Endodermal cell (in vitro differentiated cells): ENCODE measurements at regions not wholly inside any gene's neighbourhood (a gene's known extent, or its start where the extent isn't known, plus 50 kb on each side); places are given as distances from the start of the nearest gene placed in this dataset.

ENCODE experiments used
- DNase-seq: peaks from one replicate; pipeline ENCODE4 v3.0.0-alpha.2; 2017
- H3K27ac ChIP-seq: 2 replicates; pipeline ENCODE4 v1.5.1; 2013; ENCODE audit warnings: mild to moderate bottlenecking, low read depth, low read length, moderate library complexity
- H3K27me3 ChIP-seq: 2 replicates; pipeline ENCODE4 v1.6.1; 2013; ENCODE audit warnings: mild to moderate bottlenecking, low read length, moderate library complexity; ENCODE audit not compliant: insufficient read depth, control insufficient read depth, poor library complexity, severe bottlenecking
- H3K36me3 ChIP-seq: 2 replicates; pipeline ENCODE4 v1.7.0; 2013; ENCODE audit warnings: mild to moderate bottlenecking, low read length, moderate library complexity; ENCODE audit not compliant: control insufficient read depth, insufficient read depth
- H3K4me1 ChIP-seq: one replicate; pipeline ENCODE4 v1.7.0; 2013; ENCODE audit warnings: low read length; ENCODE audit not compliant: control insufficient read depth, insufficient read depth
- H3K4me3 ChIP-seq: 2 replicates; pipeline ENCODE4 v1.5.1; 2013; ENCODE audit warnings: mild to moderate bottlenecking, low read length, moderate library complexity
- H3K9ac ChIP-seq: 2 replicates; pipeline ENCODE4 v1.6.1; 2013; ENCODE audit warnings: mild to moderate bottlenecking, low read length, moderate library complexity; ENCODE audit not compliant: poor library complexity, severe bottlenecking; ENCODE audit errors: extremely low read depth
- H3K9me3 ChIP-seq: 2 replicates; pipeline ENCODE4 v1.6.1; 2013; ENCODE audit warnings: mild to moderate bottlenecking, low read length, moderate library complexity; ENCODE audit not compliant: control insufficient read depth
- H3K27ac Mint-ChIP-seq: 2 replicates; pipeline ENCODE4 v1.8.0; 2020; ENCODE audit warnings: mixed read lengths
- H3K27me3 Mint-ChIP-seq: 2 replicates; pipeline ENCODE4 v1.8.0; 2021; ENCODE audit warnings: mild to moderate bottlenecking, mixed read lengths; ENCODE audit not compliant: insufficient read depth
- H3K36me3 Mint-ChIP-seq: 2 replicates; pipeline ENCODE4 v1.8.0; 2020; ENCODE audit warnings: low read depth, mixed read lengths
- H3K4me1 Mint-ChIP-seq: 2 replicates; pipeline ENCODE4 v1.8.0; 2020; ENCODE audit warnings: mixed read lengths
- H3K4me3 Mint-ChIP-seq: 2 replicates; pipeline ENCODE4 v1.8.0; 2020; ENCODE audit warnings: mild to moderate bottlenecking, moderate library complexity, mixed read lengths
- H3K9me3 Mint-ChIP-seq: 2 replicates; pipeline ENCODE4 v1.8.0; 2020; ENCODE audit warnings: mild to moderate bottlenecking, mixed read lengths
- WGBS, 2 experiments: methylation state at CpG; one replicate each; pipeline versions ENCODE4 v1.1.5 to v1.1.7; 2013; ENCODE audit warnings: missing lambda C conversion rate in 2 of 2, mixed read lengths in 1 of 2; ENCODE audit not compliant: insufficient coverage in 1 of 2, insufficient read length in 1 of 2; 5-methylcytosine and 5-hydroxymethylcytosine counted together
- TF ChIP-seq, protein P1 (sequence below): fragments of 200-600 bp; sonication (generic); conservative IDR thresholded peaks from 2 replicates; pipeline ENCODE4 v1.5.0; 2021; ENCODE audit warnings: antibody characterized with exemption, mild to moderate bottlenecking

GRCh38 chr4:59161249-59161648, 2038.9 kb upstream of the ADGRL3 start:
- no peaks in the 10 kb centered on the region for H3K36me3 Mint-ChIP-seq
- 73 to 78% methylated on average over 5 to 6 of the region's 6 CpGs for WGBS, 2 experiments
- TF ChIP-seq, protein P1, sequence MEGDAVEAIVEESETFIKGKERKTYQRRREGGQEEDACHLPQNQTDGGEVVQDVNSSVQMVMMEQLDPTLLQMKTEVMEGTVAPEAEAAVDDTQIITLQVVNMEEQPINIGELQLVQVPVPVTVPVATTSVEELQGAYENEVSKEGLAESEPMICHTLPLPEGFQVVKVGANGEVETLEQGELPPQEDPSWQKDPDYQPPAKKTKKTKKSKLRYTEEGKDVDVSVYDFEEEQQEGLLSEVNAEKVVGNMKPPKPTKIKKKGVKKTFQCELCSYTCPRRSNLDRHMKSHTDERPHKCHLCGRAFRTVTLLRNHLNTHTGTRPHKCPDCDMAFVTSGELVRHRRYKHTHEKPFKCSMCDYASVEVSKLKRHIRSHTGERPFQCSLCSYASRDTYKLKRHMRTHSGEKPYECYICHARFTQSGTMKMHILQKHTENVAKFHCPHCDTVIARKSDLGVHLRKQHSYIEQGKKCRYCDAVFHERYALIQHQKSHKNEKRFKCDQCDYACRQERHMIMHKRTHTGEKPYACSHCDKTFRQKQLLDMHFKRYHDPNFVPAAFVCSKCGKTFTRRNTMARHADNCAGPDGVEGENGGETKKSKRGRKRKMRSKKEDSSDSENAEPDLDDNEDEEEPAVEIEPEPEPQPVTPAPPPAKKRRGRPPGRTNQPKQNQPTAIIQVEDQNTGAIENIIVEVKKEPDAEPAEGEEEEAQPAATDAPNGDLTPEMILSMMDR, result peak; percentile 65

DNA sequence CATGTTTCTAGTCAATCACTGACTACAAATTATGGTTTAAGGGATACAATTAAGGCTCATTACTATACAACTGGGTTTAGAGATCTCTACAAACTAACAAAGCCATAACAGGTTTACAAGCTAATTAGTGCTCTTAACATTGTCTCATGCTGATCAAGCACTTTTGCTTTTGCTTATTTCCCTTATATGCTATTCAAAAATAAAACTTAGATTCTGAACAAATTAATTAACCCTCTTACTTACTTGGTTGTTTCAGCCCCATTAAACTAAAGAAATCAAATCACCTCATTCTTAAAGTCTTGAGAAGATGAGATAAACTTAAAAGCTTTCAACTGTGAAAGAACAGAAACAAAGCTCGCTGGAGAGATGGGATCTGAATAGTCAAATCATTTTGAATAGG, 2024.5 kb upstream of the ADGRL3 start:
- 17 to 43% methylated on average over 1 of the region's 1 CpG for WGBS, 2 experiments
- H3K9me3 Mint-ChIP-seq, result peaks cover 12% of the 10 kb centered on the region
- TF ChIP-seq, protein P1, result no peak
- Histone ChIP-seq H3K9ac (no peak overlapping the region), H3K9me3 (peaks cover 10% of the 10 kb centered on the region), H3K4me1 (no peaks in the 10 kb centered on the region), H3K4me3 (no peak overlapping the region), H3K27ac (no peak overlapping the region), H3K27me3 (no peaks in the 10 kb centered on the region), H3K36me3 (no peaks in the 10 kb centered on the region)
- H3K36me3 Mint-ChIP-seq, result no peaks in the 10 kb centered on the region
- no peaks in the 10 kb centered on the region for H3K27me3 Mint-ChIP-seq
- no peak overlapping the region for H3K27ac Mint-ChIP-seq
- DNase-seq, result no peak
- H3K4me3 Mint-ChIP-seq, result no peak overlapping the region
- H3K4me1 Mint-ChIP-seq, result no peaks in the 10 kb centered on the region

More at GRCh38 chr4:59161249-59161648, 2038.9 kb upstream of the ADGRL3 start:
- Mint-ChIP-seq H3K9me3 (peaks cover 2% of the 10 kb centered on the region), H3K4me1 (no peaks in the 10 kb centered on the region), H3K27ac (no peak overlapping the region), H3K4me3 (no peak overlapping the region), H3K27me3 (no peaks in the 10 kb centered on the region)
- H3K27me3 ChIP-seq, result no peaks in the 10 kb centered on the region
- H3K27ac ChIP-seq, result no peak overlapping the region
- no peak overlapping the region for H3K4me3 ChIP-seq
- no peaks in the 10 kb centered on the region for H3K4me1 ChIP-seq
- H3K9me3 ChIP-seq, result no peaks in the 10 kb centered on the region
- H3K9ac ChIP-seq, result no peak overlapping the region
- no peaks in the 10 kb centered on the region for H3K36me3 ChIP-seq
- peak; percentile 45 for DNase-seq

- no peak overlapping the region for H3K4me3 Mint-ChIP-seq
- DNase-seq, result no peak
- H3K9ac ChIP-seq, result no peak overlapping the region
- no peaks in the 10 kb centered on the region for H3K36me3 Mint-ChIP-seq
- no peaks in the 10 kb centered on the region for H3K4me1 Mint-ChIP-seq
- H3K36me3 ChIP-seq, result no peaks in the 10 kb centered on the region
- H3K27me3 Mint-ChIP-seq, result no peaks in the 10 kb centered on the region
- no peak overlapping the region for H3K27ac Mint-ChIP-seq
- H3K27me3 ChIP-seq, result no peaks in the 10 kb centered on the region
- no peaks in the 10 kb centered on the region for H3K4me1 ChIP-seq
- H3K27ac ChIP-seq, result no peak overlapping the region
- no peak overlapping the region for H3K4me3 ChIP-seq
- no peaks in the 10 kb centered on the region for H3K9me3 Mint-ChIP-seq
- TF ChIP-seq, protein P1, result no peak
- no peaks in the 10 kb centered on the region for H3K9me3 ChIP-seq
Observed at GRCh38 chr4:59179372-59179771, 2020.8 kb upstream of the ADGRL3 start.
